Erythroblast (primary cell): ENCODE measurements at regions not wholly inside any gene's neighbourhood (a gene's known extent, or its start where the extent isn't known, plus 50 kb on each side); places are given as distances from the start of the nearest gene placed in this dataset.

Experiments
- GATA1 ChIP-seq: IDR thresholded peaks from 2 replicates; pipeline ENCODE4 v1.6.1; 2011; ENCODE audit warnings: low read depth, mild to moderate bottlenecking, control low read depth, low read length, moderate library complexity
- POLR2A ChIP-seq: IDR thresholded peaks from 2 replicates; pipeline ENCODE4 v1.6.1; 2011; ENCODE audit warnings: mild to moderate bottlenecking, low read length

GRCh38 chr2:18674309-18674708, 84.9 kb upstream of the NT5C1B start:
- TF ChIP-seq POLR2A (no peak), GATA1 (no peak)
